Vagina (tissue), 2 donors: ENCODE measurements at regions not wholly inside any gene's neighbourhood (a gene's known extent, or its start where the extent isn't known, plus 50 kb on each side); places are given as distances from the start of the nearest gene placed in this dataset.

Source experiments
- CTCF ChIP-seq, 3 experiments: fragments of 450-650 bp in 2 of 3; fragments of 200-600 bp in 1 of 3; sonication (generic) in 1 of 3; IDR thresholded peaks; one replicate each; pipeline ENCODE4 v1.5.1; 2017 to 2019; ENCODE audit warnings: antibody characterized with exemption in 3 of 3, mild to moderate bottlenecking in 2 of 3, moderate library complexity in 2 of 3
- POLR2A ChIP-seq, 2 donors: fragments of 450-650 bp; IDR thresholded peaks; one replicate each; pipeline ENCODE4 v1.6.1; 2017; ENCODE audit warnings: antibody characterized with exemption in 2 of 2, mild to moderate bottlenecking in 2 of 2, moderate library complexity in 2 of 2

DNA sequence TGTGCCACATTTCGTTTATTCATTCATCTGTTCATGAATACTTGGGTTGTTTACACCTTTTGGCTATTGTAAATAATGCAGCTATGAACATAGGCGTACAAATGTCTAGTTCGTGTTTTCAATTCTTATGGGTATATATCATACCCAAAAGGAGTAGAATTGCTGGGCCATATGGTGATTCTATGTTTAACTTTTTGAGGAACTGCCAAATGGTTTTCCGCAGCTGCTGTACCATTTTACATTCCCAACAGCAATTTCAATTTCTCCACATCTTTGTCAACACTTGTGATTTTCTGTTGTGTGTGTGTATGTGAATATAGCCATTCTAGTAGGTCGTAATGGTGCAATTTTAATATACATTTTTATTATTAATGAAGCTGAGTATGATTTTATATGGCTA lies 326.2 kb downstream of the ETNK1 start:
- no peak for TF ChIP-seq CTCF (IDR thresholded peaks at IDR 0.05)
- no peak for TF ChIP-seq POLR2A (IDR thresholded peaks at IDR 0.05)
